GM12891 (cell line): ENCODE measurements at regions not wholly inside any gene's neighbourhood (a gene's known extent, or its start where the extent isn't known, plus 50 kb on each side); places are given as distances from the start of the nearest gene placed in this dataset.

Experiments
- POLR2A ChIP-seq: IDR thresholded peaks from 2 replicates; pipeline ENCODE4 v1.6.1; 2011; ENCODE audit warnings: low read depth, low read length, control low read depth
- POLR2AphosphoS5 ChIP-seq: IDR thresholded peaks from 2 replicates; pipeline ENCODE4 v1.6.1; 2011; ENCODE audit warnings: low read depth, low read length, control low read depth
- SPI1 ChIP-seq: IDR thresholded peaks from 2 replicates; pipeline ENCODE4 v1.6.1; 2011; ENCODE audit warnings: low read depth, low read length, control low read depth
- TAF1 ChIP-seq: IDR thresholded peaks from 2 replicates; pipeline ENCODE4 v1.6.1; 2011; ENCODE audit warnings: low read depth, low read length, control low read depth

DNA sequence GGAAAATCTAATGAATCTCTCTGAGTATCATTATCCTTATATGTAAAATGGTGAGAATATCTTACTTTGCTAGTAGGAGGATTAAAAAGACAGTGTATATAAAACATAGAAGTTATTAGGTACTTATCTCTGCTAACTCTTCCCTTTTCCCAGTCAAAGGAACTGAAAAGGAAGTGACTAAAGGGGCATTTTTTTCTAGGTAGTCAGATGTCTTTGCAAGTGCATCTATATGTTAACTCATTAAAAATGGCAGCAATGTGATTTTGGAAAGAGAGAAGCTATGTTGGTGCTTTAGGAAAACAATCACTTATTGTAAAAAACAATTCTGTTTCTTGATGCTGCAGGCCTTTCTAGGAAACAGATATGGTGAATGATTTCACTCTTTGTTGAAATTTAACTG is 180.9 kb downstream of the SAMD5 start:
- no peak for TF ChIP-seq POLR2A
- no peak for TF ChIP-seq POLR2AphosphoS5
- TF ChIP-seq SPI1 = no peak
- TF ChIP-seq TAF1 = no peak
